HK-2 (cell line): ENCODE measurements at regions not wholly inside any gene's neighbourhood (a gene's known extent, or its start where the extent isn't known, plus 50 kb on each side); places are given as distances from the start of the nearest gene placed in this dataset.

ENCODE experiments used
- DNase-seq: peaks from one replicate; pipeline ENCODE4 v3.0.0-alpha.2; 2018; ENCODE audit not compliant: unreplicated experiment

GRCh38 chr3:30206051-30206450, 400.4 kb upstream of the TGFBR2 start:
- no peak for DNase-seq

GRCh38 chr3:30221619-30222018, 384.8 kb upstream of the TGFBR2 start:
- DNase-seq: no peak

GRCh38 chr3:30222441-30222840, 384.0 kb upstream of the TGFBR2 start:
- DNase-seq: no peak

- no peak for DNase-seq
Measured at GRCh38 chr3:30225021-30225420, 381.4 kb upstream of the TGFBR2 start.

- DNase-seq: no peak
Measured at GRCh38 chr3:30226601-30227151, 379.7 kb upstream of the TGFBR2 start.

GRCh38 chr3:30227571-30228301, 378.7 kb upstream of the TGFBR2 start:
- no peak for DNase-seq

GRCh38 chr3:30228302-30228631, 378.1 kb upstream of the TGFBR2 start:
- DNase-seq: no peak

GRCh38 chr3:30231277-30232141, 374.9 kb upstream of the TGFBR2 start:
- DNase-seq: no peak

- DNase-seq: no peak
Measured at GRCh38 chr3:30232142-30232541, 374.3 kb upstream of the TGFBR2 start.

GRCh38 chr3:30233913-30234646, 372.3 kb upstream of the TGFBR2 start:
- no peak for DNase-seq

- no peak for DNase-seq
Measured at GRCh38 chr3:30236011-30236410, 370.4 kb upstream of the TGFBR2 start.

- no peak for DNase-seq
Measured at GRCh38 chr3:30241721-30242120, 364.7 kb upstream of the TGFBR2 start.

GRCh38 chr3:30245858-30246622, 360.4 kb upstream of the TGFBR2 start:
- no peak for DNase-seq

- DNase-seq: no peak
Measured at GRCh38 chr3:30248423-30248822, 358.0 kb upstream of the TGFBR2 start.

GRCh38 chr3:30252474-30252873, 353.9 kb upstream of the TGFBR2 start:
- DNase-seq: no peak

- no peak for DNase-seq
Measured at GRCh38 chr3:30253832-30254231, 352.6 kb upstream of the TGFBR2 start.

GRCh38 chr3:30256474-30256873, 349.9 kb upstream of the TGFBR2 start:
- DNase-seq: no peak

- DNase-seq: no peak
Measured at GRCh38 chr3:30258426-30259392, 347.7 kb upstream of the TGFBR2 start.

GRCh38 chr3:30259730-30260129, 346.7 kb upstream of the TGFBR2 start:
- DNase-seq: no peak

- DNase-seq: no peak
Measured at GRCh38 chr3:30260762-30261161, 345.6 kb upstream of the TGFBR2 start.
